ENCODE measurements at regions not wholly inside any gene's neighbourhood (a gene's known extent, or its start where the extent isn't known, plus 50 kb on each side); places are given as distances from the start of the nearest gene placed in this dataset.

DNA sequence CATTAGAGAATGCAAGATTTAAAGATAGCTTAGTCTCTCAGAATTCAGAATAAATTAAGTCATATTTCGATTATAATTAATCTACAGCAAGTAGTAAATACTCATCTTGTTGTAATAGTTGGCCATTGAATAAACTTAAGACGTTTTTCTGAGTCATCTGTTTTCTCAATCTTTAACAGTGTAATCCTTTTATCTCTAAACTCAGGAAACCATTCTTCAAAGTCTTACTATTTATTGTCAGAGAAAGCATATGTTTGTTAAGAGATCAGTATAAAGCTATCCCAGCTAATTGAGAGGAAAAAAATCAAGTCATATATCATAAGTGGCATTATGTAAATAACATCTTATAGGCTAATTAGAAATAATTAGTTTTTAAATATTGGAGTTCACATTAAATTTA lies 201.2 kb upstream of the ADAMTS5 start:
- TF ChIP-seq, protein P1, sequence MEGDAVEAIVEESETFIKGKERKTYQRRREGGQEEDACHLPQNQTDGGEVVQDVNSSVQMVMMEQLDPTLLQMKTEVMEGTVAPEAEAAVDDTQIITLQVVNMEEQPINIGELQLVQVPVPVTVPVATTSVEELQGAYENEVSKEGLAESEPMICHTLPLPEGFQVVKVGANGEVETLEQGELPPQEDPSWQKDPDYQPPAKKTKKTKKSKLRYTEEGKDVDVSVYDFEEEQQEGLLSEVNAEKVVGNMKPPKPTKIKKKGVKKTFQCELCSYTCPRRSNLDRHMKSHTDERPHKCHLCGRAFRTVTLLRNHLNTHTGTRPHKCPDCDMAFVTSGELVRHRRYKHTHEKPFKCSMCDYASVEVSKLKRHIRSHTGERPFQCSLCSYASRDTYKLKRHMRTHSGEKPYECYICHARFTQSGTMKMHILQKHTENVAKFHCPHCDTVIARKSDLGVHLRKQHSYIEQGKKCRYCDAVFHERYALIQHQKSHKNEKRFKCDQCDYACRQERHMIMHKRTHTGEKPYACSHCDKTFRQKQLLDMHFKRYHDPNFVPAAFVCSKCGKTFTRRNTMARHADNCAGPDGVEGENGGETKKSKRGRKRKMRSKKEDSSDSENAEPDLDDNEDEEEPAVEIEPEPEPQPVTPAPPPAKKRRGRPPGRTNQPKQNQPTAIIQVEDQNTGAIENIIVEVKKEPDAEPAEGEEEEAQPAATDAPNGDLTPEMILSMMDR (optimal IDR thresholded peaks at IDR 0.05 in 1 of 3, IDR thresholded peaks at IDR 0.05 in 1 of 3, conservative IDR thresholded peaks at IDR 0.05 in 1 of 3; ENCODE audit: extremely low read depth in 1 of 3, insufficient read depth in 2 of 3, low read length in 3 of 3): no peak
- TF ChIP-seq EZH2 (IDR thresholded peaks at IDR 0.05; ENCODE audit: low read length): no peak
